Spleen (tissue), 7 donors: ENCODE measurements at regions not wholly inside any gene's neighbourhood (a gene's known extent, or its start where the extent isn't known, plus 50 kb on each side); places are given as distances from the start of the nearest gene placed in this dataset.

Experiments used
- CTCF ChIP-seq, 11 experiments: fragments of 200-600 bp in 7 of 11; fragments of 450-650 bp in 4 of 11; sonication (generic) in 4 of 11; IDR thresholded peaks in 8 of 11; conservative IDR thresholded peaks in 3 of 11; 1 replicate in 7 of 11; 2 replicates in 4 of 11; pipeline versions ENCODE4 v1.4.0 to v1.8.0; 2016 to 2021; ENCODE audit warnings: antibody characterized with exemption in 11 of 11, inconsistent platforms in 4 of 11, mild to moderate bottlenecking in 1 of 11
- POLR2A ChIP-seq, 3 donors: fragments of 450-650 bp; IDR thresholded peaks; one replicate each; pipeline ENCODE4 v1.5.1; 2017; ENCODE audit warnings: antibody characterized with exemption in 3 of 3, mild to moderate bottlenecking in 1 of 3
- POLR2AphosphoS5 ChIP-seq, 3 donors: sonication (generic); formaldehyde crosslinking; IDR thresholded peaks; one replicate each; pipeline ENCODE4 v1.5.1; 2017; ENCODE audit warnings: antibody characterized with exemption in 3 of 3
- donor health status: DM: no; HTN: no; CAD: no; lungs with moderate emphysema.
- donor health status: DM: no; HTN: no; CAD: no.
- donor health status: DM: no; HTN: no; CAD: no.

DNA sequence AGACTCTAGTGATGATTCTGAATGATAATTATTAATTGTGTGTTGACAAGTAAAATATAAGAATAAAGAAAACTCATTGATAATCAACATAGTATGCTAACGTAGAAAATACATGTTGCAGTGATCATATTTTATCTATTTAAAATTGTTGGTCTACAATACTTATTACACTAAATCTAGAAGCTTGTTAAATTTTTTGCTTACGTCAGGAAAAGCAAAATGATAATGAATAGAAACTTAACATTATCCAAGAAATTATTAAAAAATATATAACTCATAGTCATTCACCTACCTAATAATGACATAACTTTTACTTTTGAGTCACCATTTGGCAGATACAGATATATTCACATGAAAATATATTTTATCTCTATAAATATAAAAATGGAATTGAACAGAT lies 984.1 kb downstream of the PLOD2 start:
- TF ChIP-seq CTCF (IDR thresholded peaks at IDR 0.05 in 8 of 11, conservative IDR thresholded peaks at IDR 0.05 in 3 of 11) (no peak), POLR2AphosphoS5 (IDR thresholded peaks at IDR 0.05) (no peak), POLR2A (IDR thresholded peaks at IDR 0.05) (no peak)
